GM12878 (cell line): ENCODE measurements at regions not wholly inside any gene's neighbourhood (a gene's known extent, or its start where the extent isn't known, plus 50 kb on each side); places are given as distances from the start of the nearest gene placed in this dataset.

Experiments
- BACH1 ChIP-seq: fragments of 450-650 bp; IDR thresholded peaks from 2 replicates; pipeline ENCODE4 v1.6.1; 2017; ENCODE audit warnings: mild to moderate bottlenecking, borderline replicate concordance
- CUX1 ChIP-seq: IDR thresholded peaks from 2 replicates; pipeline ENCODE4 v1.6.1; 2012; ENCODE audit warnings: improper control_type of control experiment, low read depth, low read length; ENCODE audit not compliant: insufficient replicate concordance
- EED ChIP-seq: sonication (generic); IDR thresholded peaks from 2 replicates; pipeline ENCODE4 v1.6.1; 2016; ENCODE audit warnings: antibody characterized with exemption, low read depth
- HDAC6 ChIP-seq: fragments of 200-600 bp; sonication (generic); IDR thresholded peaks from one replicate; pipeline ENCODE4 v1.8.0; 2017; ENCODE audit warnings: antibody characterized with exemption; ENCODE audit not compliant: unreplicated experiment
- LARP7 ChIP-seq: fragments of 450-650 bp; IDR thresholded peaks from 2 replicates; pipeline ENCODE4 v1.6.1; 2017; ENCODE audit warnings: mild to moderate bottlenecking
- NBN ChIP-seq: fragments of 450-650 bp; IDR thresholded peaks from 2 replicates; pipeline ENCODE4 v1.6.1; 2016
- NFYB ChIP-seq: IDR thresholded peaks from 2 replicates; pipeline ENCODE4 v1.6.1; 2011; ENCODE audit warnings: low read depth, mild to moderate bottlenecking, low read length, improper control_type of control experiment, moderate library complexity; ENCODE audit not compliant: insufficient read depth
- PAX5 ChIP-seq: IDR thresholded peaks from 2 replicates; pipeline ENCODE4 v1.6.1; 2011; ENCODE audit warnings: low read depth, low read length, borderline replicate concordance
- RFX5 ChIP-seq: IDR thresholded peaks from 2 replicates; pipeline ENCODE4 v1.6.1; 2011; ENCODE audit warnings: low read depth, low read length, improper control_type of control experiment
- SIN3A ChIP-seq: IDR thresholded peaks from 2 replicates; pipeline ENCODE4 v1.6.1; 2012; ENCODE audit warnings: low read depth, low read length, improper control_type of control experiment
- SKIL ChIP-seq: fragments of 450-650 bp; IDR thresholded peaks from 2 replicates; pipeline ENCODE4 v1.6.1; 2017; ENCODE audit warnings: mild to moderate bottlenecking, low read depth, inconsistent platforms; ENCODE audit not compliant: poor library complexity, severe bottlenecking
- SPI1 ChIP-seq: IDR thresholded peaks from 2 replicates; pipeline ENCODE4 v1.6.1; 2011; ENCODE audit warnings: low read depth, mild to moderate bottlenecking, low read length, moderate library complexity, borderline replicate concordance; ENCODE audit not compliant: insufficient read depth
- TCF12 ChIP-seq: IDR thresholded peaks from 2 replicates; pipeline ENCODE4 v1.6.1; 2011; ENCODE audit warnings: low read depth, mild to moderate bottlenecking, low read length
- TF ChIP-seq, protein P1 (sequence below): IDR thresholded peaks from 2 replicates; pipeline ENCODE4 v1.6.1; 2011; ENCODE audit warnings: borderline replicate concordance, low read depth, mild to moderate bottlenecking, moderate library complexity, low read length; ENCODE audit not compliant: insufficient read depth, poor library complexity, severe bottlenecking
- TF ChIP-seq, protein P2 (sequence below): fragments of 450-650 bp; IDR thresholded peaks from 2 replicates; pipeline ENCODE4 v1.6.1; 2017; ENCODE audit warnings: mild to moderate bottlenecking
- TF ChIP-seq, protein P3 (sequence below): fragments of 450-650 bp; formaldehyde crosslinking; IDR thresholded peaks from 2 replicates; pipeline ENCODE4 v1.5.0; 2022; ENCODE audit warnings: mild to moderate bottlenecking, missing genetic modification characterization

DNA sequence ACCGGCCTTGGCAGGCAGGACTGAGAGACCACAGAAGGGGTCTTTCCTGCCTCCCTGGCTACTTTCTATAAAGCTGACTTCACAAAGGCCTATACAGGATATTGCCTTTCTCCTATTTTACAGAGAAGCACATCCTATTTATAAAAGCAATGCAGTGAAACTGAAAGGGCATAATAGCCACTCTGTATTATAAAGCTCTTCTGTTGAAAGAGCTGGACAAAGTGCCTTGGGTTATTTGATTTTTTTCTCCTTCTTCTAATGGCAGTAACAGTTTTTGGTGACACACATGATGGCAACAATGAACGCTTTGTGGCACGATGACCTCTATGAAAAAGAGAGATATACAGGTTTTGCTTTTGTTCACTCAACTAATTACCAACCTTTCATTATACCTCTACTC, 281.1 kb downstream of the ZNF516 start (continued):
- no peak for TF ChIP-seq CUX1
- TF ChIP-seq RFX5: no peak
- TF ChIP-seq, protein P1, sequence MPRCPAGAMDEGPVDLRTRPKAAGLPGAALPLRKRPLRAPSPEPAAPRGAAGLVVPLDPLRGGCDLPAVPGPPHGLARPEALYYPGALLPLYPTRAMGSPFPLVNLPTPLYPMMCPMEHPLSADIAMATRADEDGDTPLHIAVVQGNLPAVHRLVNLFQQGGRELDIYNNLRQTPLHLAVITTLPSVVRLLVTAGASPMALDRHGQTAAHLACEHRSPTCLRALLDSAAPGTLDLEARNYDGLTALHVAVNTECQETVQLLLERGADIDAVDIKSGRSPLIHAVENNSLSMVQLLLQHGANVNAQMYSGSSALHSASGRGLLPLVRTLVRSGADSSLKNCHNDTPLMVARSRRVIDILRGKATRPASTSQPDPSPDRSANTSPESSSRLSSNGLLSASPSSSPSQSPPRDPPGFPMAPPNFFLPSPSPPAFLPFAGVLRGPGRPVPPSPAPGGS: no peak
- TF ChIP-seq, protein P2, sequence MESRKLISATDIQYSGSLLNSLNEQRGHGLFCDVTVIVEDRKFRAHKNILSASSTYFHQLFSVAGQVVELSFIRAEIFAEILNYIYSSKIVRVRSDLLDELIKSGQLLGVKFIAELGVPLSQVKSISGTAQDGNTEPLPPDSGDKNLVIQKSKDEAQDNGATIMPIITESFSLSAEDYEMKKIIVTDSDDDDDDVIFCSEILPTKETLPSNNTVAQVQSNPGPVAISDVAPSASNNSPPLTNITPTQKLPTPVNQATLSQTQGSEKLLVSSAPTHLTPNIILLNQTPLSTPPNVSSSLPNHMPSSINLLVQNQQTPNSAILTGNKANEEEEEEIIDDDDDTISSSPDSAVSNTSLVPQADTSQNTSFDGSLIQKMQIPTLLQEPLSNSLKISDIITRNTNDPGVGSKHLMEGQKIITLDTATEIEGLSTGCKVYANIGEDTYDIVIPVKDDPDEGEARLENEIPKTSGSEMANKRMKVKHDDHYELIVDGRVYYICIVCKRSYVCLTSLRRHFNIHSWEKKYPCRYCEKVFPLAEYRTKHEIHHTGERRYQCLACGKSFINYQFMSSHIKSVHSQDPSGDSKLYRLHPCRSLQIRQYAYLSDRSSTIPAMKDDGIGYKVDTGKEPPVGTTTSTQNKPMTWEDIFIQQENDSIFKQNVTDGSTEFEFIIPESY: no peak
- TF ChIP-seq HDAC6: no peak
- no peak for TF ChIP-seq SIN3A
- no peak for TF ChIP-seq SKIL
- no peak for TF ChIP-seq EED
- no peak for TF ChIP-seq NBN
- no peak for TF ChIP-seq NFYB
- no peak for TF ChIP-seq PAX5
- no peak for TF ChIP-seq BACH1
- no peak for TF ChIP-seq SPI1
- TF ChIP-seq, protein P3, sequence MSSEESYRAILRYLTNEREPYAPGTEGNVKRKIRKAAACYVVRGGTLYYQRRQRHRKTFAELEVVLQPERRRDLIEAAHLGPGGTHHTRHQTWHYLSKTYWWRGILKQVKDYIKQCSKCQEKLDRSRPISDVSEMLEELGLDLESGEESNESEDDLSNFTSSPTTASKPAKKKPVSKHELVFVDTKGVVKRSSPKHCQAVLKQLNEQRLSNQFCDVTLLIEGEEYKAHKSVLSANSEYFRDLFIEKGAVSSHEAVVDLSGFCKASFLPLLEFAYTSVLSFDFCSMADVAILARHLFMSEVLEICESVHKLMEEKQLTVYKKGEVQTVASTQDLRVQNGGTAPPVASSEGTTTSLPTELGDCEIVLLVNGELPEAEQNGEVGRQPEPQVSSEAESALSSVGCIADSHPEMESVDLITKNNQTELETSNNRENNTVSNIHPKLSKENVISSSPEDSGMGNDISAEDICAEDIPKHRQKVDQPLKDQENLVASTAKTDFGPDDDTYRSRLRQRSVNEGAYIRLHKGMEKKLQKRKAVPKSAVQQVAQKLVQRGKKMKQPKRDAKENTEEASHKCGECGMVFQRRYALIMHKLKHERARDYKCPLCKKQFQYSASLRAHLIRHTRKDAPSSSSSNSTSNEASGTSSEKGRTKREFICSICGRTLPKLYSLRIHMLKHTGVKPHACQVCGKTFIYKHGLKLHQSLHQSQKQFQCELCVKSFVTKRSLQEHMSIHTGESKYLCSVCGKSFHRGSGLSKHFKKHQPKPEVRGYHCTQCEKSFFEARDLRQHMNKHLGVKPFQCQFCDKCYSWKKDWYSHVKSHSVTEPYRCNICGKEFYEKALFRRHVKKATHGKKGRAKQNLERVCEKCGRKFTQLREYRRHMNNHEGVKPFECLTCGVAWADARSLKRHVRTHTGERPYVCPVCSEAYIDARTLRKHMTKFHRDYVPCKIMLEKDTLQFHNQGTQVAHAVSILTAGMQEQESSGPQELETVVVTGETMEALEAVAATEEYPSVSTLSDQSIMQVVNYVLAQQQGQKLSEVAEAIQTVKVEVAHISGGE: no peak
- no peak for TF ChIP-seq TCF12
- TF ChIP-seq LARP7: no peak
